ENCODE measurements at regions not wholly inside any gene's neighbourhood (a gene's known extent, or its start where the extent isn't known, plus 50 kb on each side); places are given as distances from the start of the nearest gene placed in this dataset.
"Not testable (repeated sequence)": the region's sequence is repeated elsewhere in the genome, so short reads cannot be mapped to it uniquely, and the experiment has no call there.

GRCh38 chr3:74905478-74905877 lies 291.0 kb upstream of the CNTN3 start:
- no peak overlapping the region for H3K9ac ChIP-seq
- no peak overlapping the region for H3K4me2 ChIP-seq
- H3K4me1 ChIP-seq (ENCODE audit: low read depth, poor library complexity, severe bottlenecking), result no peaks in the 10 kb centered on the region
- no peaks in the 10 kb centered on the region for H3K79me2 ChIP-seq (ENCODE audit: insufficient read depth, low read depth)
- H3K27ac ChIP-seq, result no peak overlapping the region
- no peaks in the 10 kb centered on the region for H4K20me1 ChIP-seq (ENCODE audit: insufficient read depth)
- H3K4me3 ChIP-seq (IDR thresholded peaks at IDR 0.05; ENCODE audit: insufficient read depth, low read depth, low read length), result no peak overlapping the region
- TF ChIP-seq CTCF (conservative IDR thresholded peaks at IDR 0.05; ENCODE audit: low read depth, low read length), result no peak
- H2AFZ ChIP-seq (ENCODE audit: low read depth), result no peak overlapping the region
- no peaks in the 10 kb centered on the region for H3K27me3 ChIP-seq (ENCODE audit: insufficient read depth, low read depth)
- no peaks in the 10 kb centered on the region for H3K36me3 ChIP-seq (ENCODE audit: insufficient read depth)

DNA sequence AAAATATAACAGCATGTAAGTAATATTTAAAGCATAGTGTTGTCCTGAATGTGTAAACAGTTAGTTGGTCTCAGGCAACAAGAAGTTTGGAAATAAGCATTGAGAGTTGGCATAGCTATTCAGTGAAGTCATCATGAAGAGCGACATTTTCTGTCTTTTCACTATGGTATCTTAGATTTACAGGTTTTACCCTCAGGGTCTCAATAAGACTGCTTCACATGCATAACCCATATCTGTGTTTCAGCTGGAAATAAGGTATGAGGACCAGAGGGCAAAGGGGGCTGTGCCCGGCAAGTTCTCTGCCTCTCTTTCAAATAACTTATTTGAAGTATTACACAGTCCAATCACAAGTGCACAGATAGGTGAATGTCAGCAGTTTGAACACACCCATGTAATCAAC lies 290.2 kb upstream of the CNTN3 start:
- Histone ChIP-seq H2AFZ (ENCODE audit: low read depth) (no peak overlapping the region), H3K27me3 (ENCODE audit: insufficient read depth, low read depth) (no peaks in the 10 kb centered on the region), H3K36me3 (ENCODE audit: insufficient read depth) (no peaks in the 10 kb centered on the region), H3K9ac (no peak overlapping the region), H3K4me3 (IDR thresholded peaks at IDR 0.05; ENCODE audit: insufficient read depth, low read depth, low read length) (no peak overlapping the region), H4K20me1 (ENCODE audit: insufficient read depth) (no peaks in the 10 kb centered on the region), H3K4me2 (no peak overlapping the region), H3K4me1 (ENCODE audit: low read depth, poor library complexity, severe bottlenecking) (no peaks in the 10 kb centered on the region), H3K79me2 (ENCODE audit: insufficient read depth, low read depth) (no peaks in the 10 kb centered on the region), H3K27ac (no peak overlapping the region)
- no peak for TF ChIP-seq CTCF (conservative IDR thresholded peaks at IDR 0.05; ENCODE audit: low read depth, low read length)

DNA sequence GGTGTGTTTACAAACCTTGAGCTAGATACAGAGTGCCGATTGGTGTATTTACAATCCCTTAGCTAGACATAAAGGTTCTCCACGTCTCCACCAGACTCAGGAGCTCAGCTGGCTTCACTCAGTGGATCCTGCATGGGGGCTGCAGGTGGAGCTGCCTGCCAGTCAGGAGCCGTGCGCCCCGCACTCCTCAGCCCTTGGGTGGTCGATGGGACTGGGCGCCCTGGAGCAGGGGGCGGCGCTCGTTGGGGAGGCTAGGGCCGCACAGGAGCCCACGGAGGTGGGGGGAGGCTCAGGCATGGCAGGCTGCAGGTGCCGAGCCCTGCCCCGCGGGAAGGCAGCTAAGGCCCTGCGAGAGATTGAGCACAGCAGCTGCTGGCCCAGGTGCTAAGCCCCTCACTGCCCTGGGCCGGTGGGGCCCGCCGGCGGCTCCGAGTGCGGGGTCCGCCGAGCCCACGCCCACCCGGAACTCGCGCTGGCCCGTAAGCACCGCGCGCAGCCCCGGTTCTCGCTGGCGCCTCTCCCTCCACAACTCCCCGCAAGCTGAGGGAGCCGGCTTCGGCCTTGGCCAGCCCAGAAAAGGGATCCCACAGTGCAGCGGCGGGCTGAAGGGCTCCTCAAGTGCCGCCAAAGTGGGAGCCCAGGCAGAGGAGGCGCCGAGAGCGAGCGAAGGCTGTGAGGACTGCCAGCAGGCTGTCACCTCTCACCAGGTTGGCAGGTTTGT lies 285.5 kb upstream of the CNTN3 start:
- H3K4me1 ChIP-seq (ENCODE audit: low read depth, poor library complexity, severe bottlenecking); H3K27me3 ChIP-seq (ENCODE audit: insufficient read depth, low read depth); H4K20me1 ChIP-seq (ENCODE audit: insufficient read depth); H3K4me2 ChIP-seq; H2AFZ ChIP-seq (ENCODE audit: low read depth); H3K27ac ChIP-seq; H3K9ac ChIP-seq; H3K4me3 ChIP-seq (IDR thresholded peaks at IDR 0.05; ENCODE audit: insufficient read depth, low read depth, low read length); H3K79me2 ChIP-seq (ENCODE audit: insufficient read depth, low read depth); H3K36me3 ChIP-seq (ENCODE audit: insufficient read depth): not testable (repeated sequence)

DNA sequence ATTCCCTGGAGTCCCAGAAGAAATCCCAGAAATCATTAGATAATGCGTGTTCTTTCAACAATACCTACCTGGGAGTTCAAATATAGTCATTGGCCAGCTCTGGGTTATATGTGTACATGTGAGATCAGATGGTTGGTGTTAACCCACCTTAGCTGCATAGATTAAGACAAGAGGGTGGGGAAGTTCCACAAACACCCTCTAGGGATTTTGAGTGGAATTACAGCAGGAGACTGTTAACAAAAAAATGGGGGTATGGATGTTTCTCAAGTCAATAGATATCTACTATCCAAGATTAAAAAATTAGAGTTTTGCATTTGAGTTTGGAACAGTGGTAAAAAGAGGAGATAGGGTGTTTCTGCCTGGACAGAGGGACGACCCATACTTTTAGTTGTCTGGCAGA lies 282.5 kb upstream of the CNTN3 start:
- Histone ChIP-seq H3K36me3 (ENCODE audit: insufficient read depth) (no peaks in the 10 kb centered on the region), H3K4me3 (IDR thresholded peaks at IDR 0.05; ENCODE audit: insufficient read depth, low read depth, low read length) (no peak overlapping the region), H2AFZ (ENCODE audit: low read depth) (no peak overlapping the region), H3K4me1 (ENCODE audit: low read depth, poor library complexity, severe bottlenecking) (no peaks in the 10 kb centered on the region), H3K4me2 (no peak overlapping the region), H3K9ac (no peak overlapping the region), H3K27me3 (ENCODE audit: insufficient read depth, low read depth) (no peaks in the 10 kb centered on the region), H3K27ac (no peak overlapping the region), H3K79me2 (ENCODE audit: insufficient read depth, low read depth) (no peaks in the 10 kb centered on the region), H4K20me1 (ENCODE audit: insufficient read depth) (no peaks in the 10 kb centered on the region)
- TF ChIP-seq CTCF (conservative IDR thresholded peaks at IDR 0.05; ENCODE audit: low read depth, low read length), result no peak

DNA sequence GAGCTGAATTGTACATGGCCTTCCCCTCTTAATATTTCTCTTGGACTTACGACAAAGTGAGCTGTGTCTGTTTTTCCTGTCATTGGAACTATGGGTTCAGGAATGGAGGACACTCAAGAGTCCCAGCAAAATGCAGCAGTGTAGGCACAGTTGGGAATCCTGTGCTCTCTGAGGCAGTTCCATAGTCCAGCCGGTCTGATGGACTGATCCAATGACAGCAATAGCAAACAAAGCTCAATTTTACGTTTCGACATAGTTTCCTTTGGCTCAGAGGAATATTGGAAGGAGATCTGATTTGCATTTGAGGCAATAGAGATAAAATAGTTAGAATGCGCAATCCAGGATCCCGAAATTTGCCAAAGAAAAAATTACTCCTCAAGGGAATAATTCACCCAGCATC lies 276.9 kb upstream of the CNTN3 start:
- no peaks in the 10 kb centered on the region for H3K79me2 ChIP-seq (ENCODE audit: insufficient read depth, low read depth)
- no peak for TF ChIP-seq CTCF (conservative IDR thresholded peaks at IDR 0.05; ENCODE audit: low read depth, low read length)
- no peak overlapping the region for H3K4me3 ChIP-seq (IDR thresholded peaks at IDR 0.05; ENCODE audit: insufficient read depth, low read depth, low read length)
- no peaks in the 10 kb centered on the region for H4K20me1 ChIP-seq (ENCODE audit: insufficient read depth)
- H3K9ac ChIP-seq, result no peak overlapping the region
- no peaks in the 10 kb centered on the region for H3K4me1 ChIP-seq (ENCODE audit: low read depth, poor library complexity, severe bottlenecking)
- no peaks in the 10 kb centered on the region for H3K27me3 ChIP-seq (ENCODE audit: insufficient read depth, low read depth)
- no peak overlapping the region for H3K27ac ChIP-seq
- no peak overlapping the region for H2AFZ ChIP-seq (ENCODE audit: low read depth)
- no peaks in the 10 kb centered on the region for H3K36me3 ChIP-seq (ENCODE audit: insufficient read depth)
- no peak overlapping the region for H3K4me2 ChIP-seq
